Epidermal melanocyte (primary cell): ENCODE measurements at regions not wholly inside any gene's neighbourhood (a gene's known extent, or its start where the extent isn't known, plus 50 kb on each side); places are given as distances from the start of the nearest gene placed in this dataset.
"Not testable (repeated sequence)": the region's sequence is repeated elsewhere in the genome, so short reads cannot be mapped to it uniquely, and the experiment has no call there.

ENCODE experiments used
- DNase-seq: peaks from one replicate; pipeline ENCODE4 v3.0.0; 2011; ENCODE audit warnings: low spot score; ENCODE audit not compliant: insufficient read length

- DNase-seq, result no peak
Measured at GRCh38 chr13:66237411-66238062, 992.6 kb downstream of the PCDH9 start.

GRCh38 chr13:66234159-66234558 is 996.0 kb downstream of the PCDH9 start:
- DNase-seq, result no peak

DNA sequence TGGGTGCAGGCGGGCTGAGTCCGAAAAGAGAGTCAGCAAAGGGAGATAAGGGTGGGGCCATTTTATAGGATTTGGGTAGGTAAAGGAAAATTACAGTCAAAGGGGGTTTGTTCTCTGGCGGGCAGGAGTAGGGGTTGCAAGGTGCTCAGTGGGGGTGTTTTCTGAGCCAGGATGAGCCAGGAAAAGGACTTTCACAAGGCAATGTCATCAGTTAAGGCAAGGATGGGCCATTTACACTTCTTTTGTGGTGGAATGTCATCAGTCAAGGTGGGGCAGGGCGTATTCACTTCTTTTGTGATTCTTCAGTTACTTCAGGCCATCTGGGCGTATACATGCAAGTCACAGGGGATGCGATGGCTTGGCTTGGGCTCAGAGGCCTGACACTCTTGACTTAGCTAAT is 998.2 kb downstream of the PCDH9 start:
- not testable (repeated sequence) for DNase-seq

DNA sequence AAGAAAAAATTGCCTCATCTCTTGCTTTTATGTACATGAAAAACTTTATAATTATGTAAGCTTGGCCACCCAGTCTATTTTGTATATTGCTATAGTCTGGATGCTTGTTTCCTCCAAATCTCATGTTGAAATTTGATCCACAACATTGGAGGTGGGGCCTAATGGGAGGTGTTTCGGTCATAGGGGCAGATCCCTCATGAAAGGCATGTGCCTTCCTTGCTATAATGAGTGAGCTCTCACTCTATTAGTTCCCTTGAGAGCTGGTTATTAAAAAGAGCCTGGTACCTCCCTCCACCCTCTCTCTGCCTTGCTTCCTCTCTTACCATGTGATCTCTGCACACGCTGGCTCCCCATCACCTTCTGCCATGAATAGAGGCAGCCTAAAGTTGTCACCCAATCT is 1005.1 kb downstream of the PCDH9 start:
- no peak for DNase-seq

DNA sequence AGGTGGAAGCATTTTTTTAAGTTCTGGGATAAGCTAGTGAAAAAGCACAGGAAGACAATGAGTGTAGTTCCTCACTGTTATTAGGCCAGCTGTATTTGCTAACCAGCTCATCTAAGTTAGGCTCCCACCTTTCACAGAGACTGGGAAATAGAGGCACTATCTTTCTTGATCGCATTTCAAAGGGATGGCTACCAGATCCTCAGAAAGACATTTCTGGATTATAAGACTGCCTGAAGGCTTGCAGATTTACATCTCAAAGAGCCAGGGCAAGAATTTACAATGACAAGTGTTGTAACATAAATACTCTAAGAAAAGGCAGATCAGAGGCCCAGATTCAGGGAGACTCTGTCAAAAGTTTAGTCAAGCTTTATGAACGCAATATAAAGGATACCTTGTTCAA is 1005.5 kb downstream of the PCDH9 start:
- DNase-seq, result no peak

DNA sequence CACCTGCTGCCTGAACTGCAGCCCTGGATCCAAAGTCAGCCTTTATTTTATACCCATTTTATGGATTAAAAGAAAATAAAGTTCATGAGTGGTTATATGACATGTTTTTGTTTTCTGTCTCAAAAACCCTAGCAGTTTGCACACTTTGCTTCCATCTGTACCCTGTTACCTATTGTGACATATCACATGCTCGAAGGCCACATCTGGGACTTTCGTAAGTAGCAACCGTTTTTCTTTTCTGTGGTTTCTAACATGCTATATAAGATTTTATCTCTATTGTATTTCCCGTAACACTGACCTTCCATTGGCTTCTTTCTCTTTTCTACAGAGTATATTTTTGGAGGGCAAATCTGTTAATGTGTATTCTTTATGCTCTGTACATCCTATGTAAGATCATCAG is 1007.2 kb downstream of the PCDH9 start:
- DNase-seq, result no peak

- no peak for DNase-seq
Measured at GRCh38 chr13:66222127-66222526, 1008.0 kb downstream of the PCDH9 start.

- DNase-seq, result no peak
Measured at GRCh38 chr13:66219506-66219905, 1010.6 kb downstream of the PCDH9 start.

DNA sequence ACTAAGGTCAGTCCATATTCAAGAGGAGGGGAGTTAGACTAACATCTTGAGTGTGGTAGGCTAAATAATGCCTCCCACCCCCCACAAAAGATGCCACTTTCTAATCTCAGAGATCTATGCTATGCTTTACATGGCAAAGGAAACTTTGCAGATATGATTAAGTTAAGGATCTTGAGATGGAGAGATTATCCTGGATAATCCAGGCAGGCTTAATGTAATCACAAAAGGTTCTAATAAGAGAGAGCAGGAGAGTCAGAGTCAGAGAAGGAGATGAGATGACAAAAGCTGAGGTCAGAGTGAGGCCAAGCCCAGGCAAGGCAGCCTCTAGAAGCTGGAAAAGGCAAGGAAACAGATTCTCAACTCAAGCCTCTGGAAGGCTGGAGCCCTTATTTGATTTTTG is 1011.6 kb downstream of the PCDH9 start:
- no peak for DNase-seq

GRCh38 chr13:66216728-66217127 is 1013.4 kb downstream of the PCDH9 start:
- DNase-seq, result no peak

DNA sequence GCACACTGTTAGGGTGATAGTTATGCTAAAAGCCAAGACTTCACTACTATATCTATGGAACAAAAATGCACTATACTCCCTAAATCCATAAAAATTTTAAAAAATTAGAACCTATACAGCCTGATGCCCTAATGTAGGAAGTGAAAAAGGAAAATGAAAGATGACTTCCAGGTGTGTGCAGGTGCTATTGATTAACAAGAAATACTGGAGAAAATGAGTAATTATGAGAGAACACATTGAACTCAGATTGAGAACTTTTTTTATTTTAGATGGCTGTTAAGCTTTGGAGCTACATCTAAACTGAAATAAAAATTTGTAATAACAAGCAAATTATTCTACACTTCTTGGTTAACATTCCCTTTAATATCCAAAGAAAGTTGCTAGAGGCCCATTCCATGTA is 1015.7 kb downstream of the PCDH9 start:
- no peak for DNase-seq

DNA sequence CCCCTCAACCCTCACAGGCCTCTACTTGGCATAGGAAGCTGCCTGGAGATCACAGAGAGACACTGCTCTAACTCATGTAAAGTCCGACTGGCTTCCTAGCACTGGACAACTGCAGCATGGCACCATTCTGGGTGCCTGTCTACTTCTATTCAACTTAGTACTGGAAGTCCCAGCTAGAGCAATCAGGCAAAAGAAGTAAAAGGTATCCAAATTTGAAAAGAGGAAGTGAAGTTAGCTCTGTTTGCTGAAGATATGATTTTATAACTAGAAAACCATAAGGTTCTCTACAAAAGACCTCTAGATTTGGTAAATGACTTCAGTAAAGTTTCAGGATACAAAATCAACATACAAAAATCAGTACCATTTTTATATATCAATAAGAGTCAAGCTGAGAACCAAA is 1017.6 kb downstream of the PCDH9 start:
- DNase-seq, result no peak

GRCh38 chr13:66210677-66211076 is 1019.5 kb downstream of the PCDH9 start:
- DNase-seq, result no peak

DNA sequence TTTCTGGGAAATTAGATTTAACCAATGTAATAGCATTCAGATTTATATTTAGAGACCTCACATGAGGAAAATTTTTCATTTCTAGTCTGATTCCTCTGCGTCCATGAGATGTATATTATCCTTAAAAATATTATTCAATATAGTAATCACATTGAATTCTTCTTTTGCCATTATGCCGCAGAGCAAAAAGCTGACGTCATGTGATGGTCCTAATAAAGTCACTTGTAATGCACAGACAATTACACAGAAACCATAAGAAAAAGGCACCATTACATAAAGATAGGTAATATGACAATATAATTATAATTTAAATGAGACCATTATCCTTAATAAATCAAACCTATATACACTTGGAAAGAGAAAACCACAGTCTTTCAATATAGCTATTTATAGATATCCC is 1021.5 kb downstream of the PCDH9 start:
- no peak for DNase-seq

- DNase-seq, result no peak
Measured at GRCh38 chr13:66207610-66208009, 1022.5 kb downstream of the PCDH9 start.

- DNase-seq, result no peak
Measured at GRCh38 chr13:66205807-66206206, 1024.3 kb downstream of the PCDH9 start.

DNA sequence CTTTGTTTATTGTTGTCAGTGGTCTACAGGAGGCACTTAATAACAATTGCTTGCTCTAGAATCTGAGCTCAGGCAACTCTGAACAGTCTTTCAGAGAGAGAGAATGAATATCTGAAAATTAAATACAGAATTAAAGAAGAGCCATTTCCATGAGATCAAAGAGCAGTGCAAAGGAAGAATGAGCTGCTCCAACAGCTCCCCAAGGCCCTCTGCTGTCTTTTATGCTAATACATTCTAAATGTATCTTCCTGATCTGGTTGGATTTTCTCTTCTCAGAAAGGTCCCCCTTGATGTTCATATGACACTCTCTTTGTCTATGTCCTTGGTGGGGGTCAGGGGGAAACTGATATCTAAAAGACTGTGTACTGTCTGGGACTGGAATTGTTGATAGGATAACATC is 1029.6 kb downstream of the PCDH9 start:
- DNase-seq, result no peak

DNA sequence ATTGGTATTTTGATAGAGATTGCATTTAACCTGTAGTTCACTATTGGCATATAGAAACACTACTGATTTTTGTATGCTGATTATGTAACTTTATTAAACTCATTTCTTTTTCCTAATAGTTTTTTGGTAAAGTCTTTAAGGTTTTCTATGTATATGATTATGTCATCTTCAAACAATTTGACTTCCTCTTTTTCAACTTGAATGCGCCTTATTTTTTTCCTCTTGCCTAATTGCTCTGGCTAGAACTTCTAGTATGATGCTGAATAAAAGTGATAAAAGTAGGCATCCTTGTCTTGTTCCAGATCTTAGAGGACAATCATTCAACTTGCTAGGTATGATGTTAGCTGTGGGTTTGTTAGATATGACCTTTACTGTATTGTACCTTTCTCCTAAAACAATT is 1034.9 kb downstream of the PCDH9 start:
- no peak for DNase-seq

- no peak for DNase-seq
Measured at GRCh38 chr13:66189986-66190385, 1040.2 kb downstream of the PCDH9 start.

GRCh38 chr13:66180836-66181235 is 1049.3 kb downstream of the PCDH9 start:
- DNase-seq, result no peak

DNA sequence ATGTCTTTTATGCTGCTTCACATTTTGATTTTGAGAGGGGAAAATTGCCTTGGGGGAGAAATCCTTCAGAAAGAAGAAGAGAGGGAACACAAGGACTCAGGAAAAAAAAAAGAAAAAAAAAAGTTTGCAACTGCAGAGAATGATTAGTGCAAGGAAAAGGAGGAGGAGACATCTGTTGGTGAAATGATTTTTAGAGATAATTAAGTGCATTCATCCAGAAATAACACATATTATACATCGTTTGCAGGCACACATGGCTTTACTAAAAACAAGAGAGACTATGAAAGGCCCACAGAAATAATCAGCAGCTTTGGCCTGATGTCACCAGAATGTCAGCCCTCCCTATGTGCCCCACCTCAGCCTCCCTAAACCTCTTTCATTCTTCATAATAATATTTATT is 1058.2 kb downstream of the PCDH9 start:
- no peak for DNase-seq

DNA sequence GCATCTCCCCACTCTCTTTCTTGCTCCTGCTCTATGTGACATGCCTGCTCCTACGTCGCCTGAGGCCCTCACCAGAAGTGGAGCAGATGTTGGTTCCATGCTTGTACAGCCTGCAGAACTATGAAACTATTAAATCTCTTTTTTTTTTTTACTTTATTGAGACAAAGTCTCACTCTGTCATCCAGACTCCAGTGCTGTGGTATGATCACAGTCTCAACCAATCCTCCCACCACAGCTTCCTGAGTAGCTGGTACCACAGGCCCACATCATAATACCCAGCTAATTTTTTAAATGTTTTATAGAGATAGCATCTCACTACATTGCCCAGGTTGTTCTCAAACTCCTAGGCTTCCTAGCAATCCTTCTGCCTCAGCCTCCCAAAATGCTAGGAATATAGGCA is 1067.7 kb downstream of the PCDH9 start:
- no peak for DNase-seq

DNA sequence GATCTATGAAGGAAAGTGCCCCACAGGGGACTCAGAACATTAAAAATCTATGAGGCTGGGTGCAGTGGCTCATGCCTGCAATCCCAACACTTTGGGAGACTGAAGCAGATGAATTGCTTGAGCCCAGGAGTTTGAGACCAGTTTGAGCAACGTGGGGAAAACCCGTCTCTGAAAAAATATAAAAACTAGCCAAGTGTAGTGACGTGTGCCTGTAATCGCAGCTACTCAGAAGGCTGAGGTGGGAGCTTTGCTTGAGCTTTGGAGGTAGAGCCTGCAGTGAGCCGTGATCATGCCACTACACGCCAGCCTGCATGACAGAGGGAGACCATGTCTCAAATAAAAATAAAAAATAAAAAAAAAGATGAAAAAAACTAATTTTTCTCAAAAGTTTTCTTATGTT is 1070.6 kb downstream of the PCDH9 start:
- DNase-seq, result no peak

DNA sequence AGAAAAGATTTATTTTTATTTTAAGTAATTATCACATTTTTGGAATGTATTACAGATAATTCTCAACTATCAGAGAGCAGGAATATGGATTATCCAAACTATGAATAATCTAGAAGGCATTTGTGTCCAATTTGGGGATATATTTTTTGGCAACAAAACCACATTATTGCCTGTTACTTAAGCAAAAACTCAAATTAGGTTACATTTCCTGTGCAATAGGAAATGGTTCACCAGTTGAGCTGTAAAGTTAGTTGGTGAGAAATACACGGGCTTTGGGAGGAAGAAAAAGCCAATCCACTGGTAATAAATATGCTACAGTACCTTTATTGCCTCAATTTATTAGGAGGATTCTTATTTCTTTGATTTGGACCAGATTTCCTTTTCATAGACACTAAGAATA is 1075.2 kb downstream of the PCDH9 start:
- no peak for DNase-seq
